ENCODE measurements at regions not wholly inside any gene's neighbourhood (a gene's known extent, or its start where the extent isn't known, plus 50 kb on each side); places are given as distances from the start of the nearest gene placed in this dataset.

GRCh38 chr9:12441506-12441905 is 251.7 kb upstream of the TYRP1 start:
- TF ChIP-seq CTCF (IDR thresholded peaks at IDR 0.05) (no peak), POLR2A (IDR thresholded peaks at IDR 0.05) (no peak)

All from heart left ventricle (tissue), 13 donors.